ENCODE measurements at regions not wholly inside any gene's neighbourhood (a gene's known extent, or its start where the extent isn't known, plus 50 kb on each side); places are given as distances from the start of the nearest gene placed in this dataset.
"Not testable (repeated sequence)": the region's sequence is repeated elsewhere in the genome, so short reads cannot be mapped to it uniquely, and the experiment has no call there.

DNA sequence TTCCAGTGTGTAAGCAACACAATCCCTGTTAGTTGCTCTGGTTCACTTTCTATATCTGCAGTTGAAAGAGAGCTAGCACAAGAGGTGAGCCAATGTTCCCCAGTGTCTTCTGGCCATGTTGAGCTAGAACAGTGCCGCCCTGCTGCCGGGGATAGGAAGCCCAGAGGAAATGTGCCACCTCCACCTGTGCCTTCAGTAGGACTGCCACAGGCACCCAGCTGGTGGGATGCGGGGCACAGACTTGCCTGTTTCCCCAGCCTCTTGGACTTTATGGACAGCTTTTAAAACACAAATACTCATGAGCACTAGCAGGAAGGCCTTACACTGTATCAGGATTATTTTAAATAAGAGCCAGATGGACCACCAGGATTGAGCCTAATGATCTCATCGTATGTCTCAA, 234.5 kb upstream of the COBL start:
- no peaks in the 10 kb centered on the region for H3K36me3 ChIP-seq (ENCODE audit: control insufficient read depth, insufficient read depth, low read length)
- no peak overlapping the region for H3K9ac ChIP-seq (ENCODE audit: extremely low read depth, low read length, poor library complexity, severe bottlenecking)
- no peak overlapping the region for H3K4me3 ChIP-seq (ENCODE audit: low read length)
- Mint-ChIP-seq H3K4me3 (no peak overlapping the region), H3K36me3 (ENCODE audit: low read depth) (no peaks in the 10 kb centered on the region), H3K27me3 (ENCODE audit: insufficient read depth) (peaks cover under 1% of the 10 kb centered on the region), H3K9me3 (peaks cover 37% of the 10 kb centered on the region), H3K27ac (no peak overlapping the region), H3K4me1 (no peaks in the 10 kb centered on the region)
- no peaks in the 10 kb centered on the region for H3K4me1 ChIP-seq (ENCODE audit: control insufficient read depth, insufficient read depth, low read length)
- no peak for DNase-seq
- H3K9me3 ChIP-seq (ENCODE audit: control insufficient read depth, low read length): no peaks in the 10 kb centered on the region
- H3K27me3 ChIP-seq (ENCODE audit: control insufficient read depth, insufficient read depth, low read length, poor library complexity, severe bottlenecking): no peaks in the 10 kb centered on the region
- TF ChIP-seq CTCF (conservative IDR thresholded peaks at IDR 0.05): no peak
- WGBS, 2 experiments (ENCODE audit: insufficient coverage in 1 of 2, insufficient read length in 1 of 2): 90 to 95% methylated on average over 4 of the region's 4 CpGs
- no peak overlapping the region for H3K27ac ChIP-seq (ENCODE audit: low read depth, low read length)

GRCh38 chr7:51545131-51545530, 228.5 kb upstream of the COBL start:
- TF ChIP-seq CTCF (conservative IDR thresholded peaks at IDR 0.05): no peak
- Histone ChIP-seq H3K9me3 (ENCODE audit: control insufficient read depth, low read length) (no peaks in the 10 kb centered on the region), H3K9ac (ENCODE audit: extremely low read depth, low read length, poor library complexity, severe bottlenecking) (no peak overlapping the region), H3K36me3 (ENCODE audit: control insufficient read depth, insufficient read depth, low read length) (no peaks in the 10 kb centered on the region), H3K4me3 (ENCODE audit: low read length) (no peak overlapping the region), H3K27me3 (ENCODE audit: control insufficient read depth, insufficient read depth, low read length, poor library complexity, severe bottlenecking) (no peaks in the 10 kb centered on the region), H3K27ac (ENCODE audit: low read depth, low read length) (no peak overlapping the region), H3K4me1 (ENCODE audit: control insufficient read depth, insufficient read depth, low read length) (no peaks in the 10 kb centered on the region)
- Mint-ChIP-seq H3K4me3 (no peak overlapping the region), H3K4me1 (peaks cover 3% of the 10 kb centered on the region), H3K27me3 (ENCODE audit: insufficient read depth) (no peaks in the 10 kb centered on the region), H3K9me3 (peaks cover 14% of the 10 kb centered on the region), H3K27ac (no peak overlapping the region), H3K36me3 (ENCODE audit: low read depth) (no peaks in the 10 kb centered on the region)
- DNase-seq: no peak
- 87% methylated on average over 2 of the region's 2 CpGs; no CpG with 5 or more reads in 1 of the 2 experiments for WGBS, 2 experiments (ENCODE audit: insufficient coverage in 1 of 2, insufficient read length in 1 of 2)

DNA sequence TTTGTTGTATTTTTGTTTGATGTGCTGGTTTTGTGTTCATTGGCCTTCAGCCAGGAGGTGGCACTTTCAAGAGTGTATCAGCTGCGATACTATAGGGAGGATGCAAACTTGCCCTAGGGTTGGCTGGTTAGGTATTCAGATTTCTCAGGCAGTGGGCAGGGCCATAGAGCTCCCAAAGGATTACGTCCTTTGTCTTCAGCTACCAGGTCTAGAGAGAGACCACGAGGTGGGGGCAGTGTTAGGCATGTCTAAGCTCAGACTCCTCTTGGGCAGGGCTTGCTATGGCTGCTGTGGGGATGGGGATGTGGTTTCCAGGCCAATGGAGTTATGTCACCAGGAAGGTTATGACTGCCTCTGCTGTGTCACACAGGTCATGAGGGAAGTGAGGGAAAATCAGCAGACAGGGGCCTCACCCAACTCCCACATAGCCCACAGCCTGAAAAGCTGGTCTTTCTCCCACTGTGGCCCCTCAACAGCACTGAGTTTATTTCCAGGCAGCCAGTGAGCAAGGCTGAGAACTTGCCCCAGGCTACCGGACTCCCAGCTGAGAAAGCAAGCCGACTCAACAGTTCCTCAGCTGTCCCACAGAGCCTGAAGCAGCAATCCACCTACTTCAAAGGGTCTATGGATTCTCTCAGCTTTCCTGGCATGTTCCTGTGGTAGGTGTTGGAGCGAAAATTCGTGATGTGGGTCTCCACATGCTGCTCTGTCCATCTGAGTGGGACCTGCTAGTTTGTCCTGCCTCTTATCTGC, 227.4 kb upstream of the COBL start:
- Mint-ChIP-seq H3K9me3 (peaks cover 14% of the 10 kb centered on the region), H3K27me3 (ENCODE audit: insufficient read depth) (no peaks in the 10 kb centered on the region), H3K36me3 (ENCODE audit: low read depth) (no peaks in the 10 kb centered on the region), H3K4me1 (peaks cover 3% of the 10 kb centered on the region), H3K4me3 (no peak overlapping the region), H3K27ac (no peak overlapping the region)
- no peak overlapping the region for H3K4me3 ChIP-seq (ENCODE audit: low read length)
- no peak overlapping the region for H3K27ac ChIP-seq (ENCODE audit: low read depth, low read length)
- H3K27me3 ChIP-seq (ENCODE audit: control insufficient read depth, insufficient read depth, low read length, poor library complexity, severe bottlenecking): no peaks in the 10 kb centered on the region
- no peaks in the 10 kb centered on the region for H3K9me3 ChIP-seq (ENCODE audit: control insufficient read depth, low read length)
- H3K9ac ChIP-seq (ENCODE audit: extremely low read depth, low read length, poor library complexity, severe bottlenecking): no peak overlapping the region
- no peak for TF ChIP-seq CTCF (conservative IDR thresholded peaks at IDR 0.05)
- no peaks in the 10 kb centered on the region for H3K36me3 ChIP-seq (ENCODE audit: control insufficient read depth, insufficient read depth, low read length)
- H3K4me1 ChIP-seq (ENCODE audit: control insufficient read depth, insufficient read depth, low read length): no peaks in the 10 kb centered on the region
- WGBS, 2 experiments (ENCODE audit: insufficient coverage in 1 of 2, insufficient read length in 1 of 2): 88 to 91% methylated on average over 5 to 7 of the region's 7 CpGs
- no peak for DNase-seq

DNA sequence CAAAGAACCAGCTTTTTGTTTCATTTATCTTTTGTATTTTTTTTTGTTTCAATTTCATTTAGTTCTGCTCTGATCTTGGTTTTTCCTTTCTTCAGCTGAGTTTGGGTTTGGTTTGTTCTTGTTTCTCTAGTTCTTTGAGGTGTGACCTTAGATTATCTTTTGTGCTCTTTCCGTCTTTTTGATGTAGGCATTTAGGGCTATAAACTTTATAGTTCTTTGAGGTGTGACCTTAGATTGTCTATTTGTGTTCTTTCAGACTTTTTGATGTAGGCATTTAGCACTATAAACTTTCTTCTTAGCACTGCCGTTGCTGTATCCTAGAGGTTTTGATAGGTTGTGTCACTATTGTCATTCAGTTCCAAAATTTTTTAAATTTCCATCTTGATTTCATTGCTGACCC, 224.3 kb upstream of the COBL start:
- not testable (repeated sequence) for H3K4me1 ChIP-seq (ENCODE audit: control insufficient read depth, insufficient read depth, low read length); H3K4me3 ChIP-seq (ENCODE audit: low read length); H3K27me3 ChIP-seq (ENCODE audit: control insufficient read depth, insufficient read depth, low read length, poor library complexity, severe bottlenecking); H3K36me3 Mint-ChIP-seq (ENCODE audit: low read depth); H3K27ac Mint-ChIP-seq; DNase-seq; H3K27ac ChIP-seq (ENCODE audit: low read depth, low read length); H3K36me3 ChIP-seq (ENCODE audit: control insufficient read depth, insufficient read depth, low read length); H3K4me1 Mint-ChIP-seq; H3K27me3 Mint-ChIP-seq (ENCODE audit: insufficient read depth); H3K9ac ChIP-seq (ENCODE audit: extremely low read depth, low read length, poor library complexity, severe bottlenecking); H3K9me3 ChIP-seq (ENCODE audit: control insufficient read depth, low read length); H3K4me3 Mint-ChIP-seq
- H3K9me3 Mint-ChIP-seq: peaks cover 10% of the 10 kb centered on the region
- 88% methylated on average over 2 of the region's 2 CpGs; no CpG with 5 or more reads in 1 of the 2 experiments for WGBS, 2 experiments (ENCODE audit: insufficient coverage in 1 of 2, insufficient read length in 1 of 2)
